Liver (tissue), 3 donors: ENCODE measurements at regions not wholly inside any gene's neighbourhood (a gene's known extent, or its start where the extent isn't known, plus 50 kb on each side); places are given as distances from the start of the nearest gene placed in this dataset.

Experiments used
- CTCF ChIP-seq: fragments of 150-350 bp; IDR thresholded peaks from 2 replicates; pipeline ENCODE4 v1.5.1; 2017; ENCODE audit warnings: improper control_type of control experiment, low read depth, low read length; ENCODE audit not compliant: missing input control
- EGR1 ChIP-seq, 2 donors: IDR thresholded peaks; 2 replicates each; pipeline ENCODE4 v1.6.1; 2016 to 2018; ENCODE audit warnings: antibody characterized with exemption in 2 of 2, low read depth in 2 of 2
- GABPA ChIP-seq, 2 donors: IDR thresholded peaks in 1 of 2; conservative IDR thresholded peaks in 1 of 2; 2 replicates each; pipeline ENCODE4 v1.6.1; 2016; ENCODE audit warnings: antibody characterized with exemption in 2 of 2, mild to moderate bottlenecking in 1 of 2, moderate library complexity in 1 of 2
- JUND ChIP-seq, 2 donors: IDR thresholded peaks; 2 replicates each; pipeline ENCODE4 v1.6.1; 2016; ENCODE audit warnings: antibody characterized with exemption in 2 of 2
- MAX ChIP-seq: IDR thresholded peaks from 2 replicates; pipeline ENCODE4 v1.6.1; 2016; ENCODE audit warnings: antibody characterized with exemption
- RAD21 ChIP-seq, 2 donors: IDR thresholded peaks; 2 replicates each; pipeline ENCODE4 v1.6.1; 2016; ENCODE audit warnings: antibody characterized with exemption in 2 of 2, mild to moderate bottlenecking in 2 of 2
- REST ChIP-seq: IDR thresholded peaks from 2 replicates; pipeline ENCODE4 v1.6.1; 2016; ENCODE audit warnings: antibody characterized with exemption, mild to moderate bottlenecking
- SP1 ChIP-seq: IDR thresholded peaks from 2 replicates; pipeline ENCODE4 v1.6.1; 2018; ENCODE audit warnings: antibody characterized with exemption, mild to moderate bottlenecking
- TAF1 ChIP-seq: conservative IDR thresholded peaks from 2 replicates; pipeline ENCODE4 v1.6.1; 2016; ENCODE audit warnings: antibody characterized with exemption, mild to moderate bottlenecking
- YY1 ChIP-seq: IDR thresholded peaks from 2 replicates; pipeline ENCODE4 v1.6.1; 2016; ENCODE audit warnings: antibody characterized with exemption, mild to moderate bottlenecking
- ZBTB33 ChIP-seq: IDR thresholded peaks from 2 replicates; pipeline ENCODE4 v1.6.1; 2016; ENCODE audit warnings: antibody characterized with exemption
- TF ChIP-seq, protein P1 (sequence below): IDR thresholded peaks from 2 replicates; pipeline ENCODE4 v1.6.1; 2016; ENCODE audit warnings: antibody characterized with exemption
- donor health status: healthy.
- donor health status: healthy.

- TF ChIP-seq MAX (no peak), CTCF (no peak), EGR1 (IDR thresholded peaks at IDR 0.05; ENCODE audit: low read depth in 2 of 2) (no peak), TAF1 (no peak), JUND (IDR thresholded peaks at IDR 0.05) (no peak), REST (no peak), ZBTB33 (no peak), SP1 (no peak), RAD21 (IDR thresholded peaks at IDR 0.05) (no peak), YY1 (no peak), GABPA (IDR thresholded peaks at IDR 0.05 in 1 of 2, conservative IDR thresholded peaks at IDR 0.05 in 1 of 2) (no peak)
- TF ChIP-seq, protein P1, sequence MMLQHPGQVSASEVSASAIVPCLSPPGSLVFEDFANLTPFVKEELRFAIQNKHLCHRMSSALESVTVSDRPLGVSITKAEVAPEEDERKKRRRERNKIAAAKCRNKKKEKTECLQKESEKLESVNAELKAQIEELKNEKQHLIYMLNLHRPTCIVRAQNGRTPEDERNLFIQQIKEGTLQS, result no peak
Observed at GRCh38 chr20:19832875-19833274, 74.8 kb downstream of the RIN2 start.
